ENCODE measurements at regions not wholly inside any gene's neighbourhood (a gene's known extent, or its start where the extent isn't known, plus 50 kb on each side); places are given as distances from the start of the nearest gene placed in this dataset.

DNA sequence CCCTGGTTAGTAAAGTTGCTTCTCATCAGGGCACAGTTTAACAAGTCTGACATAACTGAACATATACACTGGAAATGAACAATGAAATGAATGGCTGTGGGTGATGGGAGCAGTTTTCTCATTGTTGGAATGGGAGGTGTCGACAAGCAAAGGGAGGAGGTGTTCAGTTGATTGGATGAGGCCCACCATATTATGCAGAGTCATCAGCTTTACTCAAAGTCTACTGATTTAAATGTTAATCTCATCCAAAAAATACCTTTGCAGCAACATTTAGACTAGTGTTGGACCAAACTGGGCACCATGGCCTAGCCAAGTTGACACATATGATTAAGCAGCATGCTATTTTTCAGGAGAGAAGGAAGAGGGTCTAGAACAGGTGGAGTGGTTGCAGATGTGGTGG is 201.7 kb downstream of the RAMP3 start:
- no peak for DNase-seq

DNA sequence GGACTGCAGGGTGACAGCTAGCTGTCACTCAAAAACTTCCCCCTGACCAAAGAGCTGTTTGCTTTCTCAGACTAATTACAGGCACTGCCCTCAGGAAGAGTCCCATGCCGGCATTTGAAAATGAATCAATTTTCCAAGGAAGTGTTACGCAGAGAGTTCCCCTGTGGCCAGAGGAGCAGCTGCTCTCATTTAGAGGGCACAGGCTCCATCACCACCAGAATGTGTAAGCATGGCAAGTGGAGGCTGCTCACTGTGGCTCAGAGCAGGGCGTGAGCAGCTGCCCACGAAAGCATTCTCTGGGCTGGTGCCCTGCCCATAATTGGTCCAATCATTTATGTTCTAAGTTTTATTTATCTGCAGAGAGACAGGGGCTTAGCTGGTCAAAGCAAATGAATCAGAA is 202.2 kb downstream of the RAMP3 start:
- DNase-seq: no peak

DNA sequence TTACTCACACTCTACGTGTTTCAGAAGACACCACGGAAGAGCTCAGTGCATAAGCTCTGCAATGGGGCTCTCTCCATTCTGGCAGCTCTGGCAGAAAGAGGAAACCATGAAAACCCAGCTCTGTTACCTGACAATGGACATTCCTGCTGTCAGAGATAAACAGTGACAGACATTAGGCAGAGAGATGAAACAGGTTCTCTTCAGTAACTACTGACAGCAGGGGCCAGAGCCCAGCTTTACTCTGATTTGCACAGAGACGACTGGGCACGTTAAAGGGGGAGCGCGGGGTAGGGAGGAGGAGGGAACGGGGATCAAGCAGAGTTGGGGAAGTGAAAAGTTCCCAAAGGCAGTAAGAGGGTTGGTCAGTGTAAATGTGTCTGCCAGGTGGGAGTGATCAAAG is 206.1 kb downstream of the RAMP3 start:
- peak; percentile 59 for DNase-seq

DNA sequence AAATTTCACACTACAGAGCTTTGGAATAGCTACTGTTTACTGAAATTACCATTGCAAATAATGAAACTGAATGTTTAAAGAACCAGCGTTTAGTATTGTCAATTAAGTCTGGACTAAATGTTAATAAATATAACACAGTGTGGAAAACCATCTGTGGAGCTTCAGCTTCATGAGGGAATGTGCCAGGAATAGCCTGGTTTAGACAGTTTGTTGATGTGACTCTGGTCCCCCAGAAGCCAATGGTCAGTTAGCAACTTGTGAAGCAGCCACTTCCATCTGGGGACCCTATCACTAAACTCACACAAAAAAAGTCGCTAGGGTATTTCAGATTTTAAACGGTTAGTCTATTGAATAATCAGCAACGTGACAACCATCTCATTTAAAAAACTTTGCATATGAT is 207.8 kb downstream of the RAMP3 start:
- DNase-seq: no peak

DNA sequence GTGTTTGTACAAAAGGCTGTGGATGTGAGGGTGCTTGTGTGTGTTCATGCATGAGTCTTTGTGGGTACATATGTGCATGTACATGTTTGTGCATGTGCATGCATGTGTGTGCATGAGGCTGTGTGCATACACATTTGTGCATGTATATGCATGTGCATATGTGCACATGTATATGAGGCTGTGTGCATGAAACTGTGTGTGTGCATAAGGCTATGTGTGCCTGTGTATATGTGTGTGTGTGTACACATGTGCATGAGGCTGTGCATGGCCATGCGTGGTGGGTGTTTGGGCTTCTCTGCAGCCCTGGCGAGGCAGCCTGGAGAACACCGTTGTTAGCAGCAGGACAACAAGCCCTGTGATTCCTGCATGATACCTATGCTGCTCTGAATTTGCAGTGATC is 207.7 kb upstream of the ADCY1 start:
- no peak for DNase-seq

DNA sequence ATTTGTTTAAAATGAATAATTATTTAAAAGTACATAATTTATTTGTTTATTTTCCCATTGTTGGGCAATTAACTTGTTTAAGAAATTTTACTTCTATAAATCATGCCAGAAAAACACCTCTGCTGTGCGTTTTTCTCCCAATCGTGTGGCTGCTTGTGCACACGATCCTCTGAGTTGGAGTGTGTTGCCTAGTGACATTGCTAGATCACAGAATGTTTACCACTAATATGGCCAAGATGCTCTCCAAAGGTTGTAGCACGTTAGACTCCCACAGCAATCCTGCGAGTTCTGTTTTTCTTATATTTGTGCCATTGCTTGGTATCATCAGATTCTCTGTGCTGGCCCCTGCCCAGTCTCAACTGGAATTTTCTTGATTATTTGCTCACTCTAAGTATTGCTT is 207.1 kb upstream of the ADCY1 start:
- no peak for DNase-seq

DNA sequence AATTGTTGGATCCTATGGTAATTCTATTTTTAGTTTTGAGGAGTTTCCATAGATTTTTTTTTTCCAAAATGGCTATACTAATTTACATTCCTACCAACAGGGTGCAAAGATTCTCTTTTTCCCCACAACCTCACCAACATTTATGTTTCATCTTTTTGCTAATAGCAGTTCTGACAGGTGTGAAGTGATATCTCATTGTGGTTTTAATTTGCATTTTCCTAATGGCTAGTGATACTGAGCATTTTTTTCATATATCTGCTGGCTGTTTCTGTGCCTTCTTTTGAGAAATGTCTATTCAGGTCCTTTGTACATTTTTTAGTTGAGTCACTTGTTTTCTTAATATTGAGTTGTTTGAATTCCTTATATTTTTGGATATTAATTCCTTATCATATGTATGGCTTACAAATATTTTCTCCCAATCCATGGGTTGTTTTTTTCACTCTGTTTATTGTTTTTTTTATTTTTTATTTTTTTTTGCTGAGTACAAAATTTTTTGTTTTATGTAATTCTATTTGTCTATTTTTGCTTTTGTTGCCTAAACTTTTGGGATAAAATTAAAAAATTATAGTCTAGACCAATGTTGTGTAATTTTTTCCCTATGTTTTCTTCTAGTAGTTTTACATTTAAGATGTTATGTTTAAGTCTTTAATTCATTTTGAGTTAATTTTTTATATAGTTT is 205.9 kb upstream of the ADCY1 start:
- no peak for DNase-seq

DNA sequence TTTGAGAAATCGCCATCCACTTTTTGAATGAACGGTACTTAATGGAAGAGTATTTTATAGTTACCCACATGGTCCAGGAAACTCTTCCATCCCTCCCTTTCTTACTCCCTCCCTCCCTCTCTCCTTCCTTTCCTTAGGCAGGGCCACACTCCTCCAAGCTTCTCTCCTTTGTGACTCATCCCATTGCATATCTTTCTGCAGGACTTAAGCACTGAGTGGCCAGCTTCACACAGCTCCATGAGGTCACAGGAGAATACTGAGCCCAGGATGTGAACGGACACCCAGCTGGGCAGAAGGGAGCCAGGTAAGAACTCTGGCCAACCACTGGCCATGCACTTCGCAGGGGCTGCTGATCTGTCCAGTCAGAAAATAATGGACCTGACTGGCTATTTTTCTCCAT is 189.7 kb upstream of the ADCY1 start:
- DNase-seq: no peak

DNA sequence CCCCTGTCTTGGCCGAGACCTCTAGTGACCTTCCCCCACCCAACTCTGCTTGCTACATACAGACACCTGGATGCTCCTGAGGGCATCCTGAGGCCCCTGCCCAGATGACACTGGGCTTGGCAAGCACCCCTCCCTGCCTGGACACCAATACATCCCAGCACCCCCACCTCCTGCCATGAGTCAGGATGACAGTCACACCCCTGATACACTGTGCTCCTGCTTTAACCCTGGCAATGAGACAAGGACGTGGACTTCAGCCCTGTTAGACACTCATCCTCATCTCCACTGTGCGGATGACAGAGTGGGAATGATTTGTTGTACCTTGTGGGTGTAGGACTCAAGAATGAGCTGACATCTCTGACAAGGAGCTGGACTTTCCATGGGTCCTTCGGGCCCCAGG is 186.3 kb upstream of the ADCY1 start:
- DNase-seq: no peak

DNA sequence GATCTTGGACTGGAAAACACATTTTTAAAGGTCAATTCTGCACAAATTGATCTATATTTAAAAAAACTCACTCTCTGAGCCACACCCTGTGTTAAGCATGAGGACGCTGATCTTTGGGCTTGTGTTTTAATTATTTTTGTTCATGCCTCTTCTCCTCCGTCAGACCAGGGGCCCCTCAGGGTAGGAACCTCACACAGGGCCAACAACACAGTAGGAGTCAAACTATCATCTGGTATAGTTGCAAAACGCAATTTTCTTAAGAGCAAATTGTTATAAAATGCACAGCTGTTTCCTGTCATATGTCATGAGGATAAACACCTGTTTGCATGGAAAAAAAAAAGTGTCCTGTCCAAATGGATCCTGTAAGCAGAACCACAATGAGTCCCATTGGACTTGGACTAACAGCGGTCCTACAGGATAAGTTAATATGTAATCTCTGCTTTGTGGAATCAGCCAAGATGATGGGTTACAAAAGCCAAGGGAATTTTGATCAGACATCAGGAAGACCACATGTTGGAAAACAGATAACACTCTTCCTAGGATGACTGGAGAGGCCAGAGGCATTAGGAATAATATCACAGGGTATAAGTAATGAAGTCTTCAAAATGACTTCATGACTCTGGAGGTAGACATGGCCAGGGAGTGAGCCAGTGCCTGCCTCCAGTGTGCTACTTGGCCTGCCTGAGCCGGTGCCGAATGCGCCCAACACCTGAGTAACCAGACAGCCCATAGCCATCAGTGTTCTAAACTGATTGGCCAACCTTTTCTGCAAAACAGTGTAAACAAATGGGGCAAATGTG is 184.9 kb upstream of the ADCY1 start:
- no peak for DNase-seq

DNA sequence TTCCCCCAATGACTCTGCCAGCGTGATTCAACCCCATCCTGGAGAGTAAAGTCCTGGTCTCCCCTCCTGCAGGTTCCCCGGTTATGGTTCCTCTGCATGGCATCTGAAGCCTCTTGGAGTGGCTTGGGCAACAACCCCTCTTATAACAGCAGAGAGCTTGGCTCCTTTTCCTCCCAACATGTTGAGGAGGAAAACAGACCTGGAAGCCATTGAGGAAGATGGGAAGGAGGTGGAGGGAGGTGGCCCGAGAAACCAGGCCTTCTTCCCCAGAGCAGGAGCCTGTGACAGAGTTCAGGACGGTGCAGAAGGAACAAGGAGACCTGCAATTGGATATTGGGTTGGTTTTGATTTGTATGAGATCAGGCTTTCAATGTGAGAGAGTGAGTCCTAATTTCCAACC is 184.0 kb upstream of the ADCY1 start:
- no peak for DNase-seq

DNA sequence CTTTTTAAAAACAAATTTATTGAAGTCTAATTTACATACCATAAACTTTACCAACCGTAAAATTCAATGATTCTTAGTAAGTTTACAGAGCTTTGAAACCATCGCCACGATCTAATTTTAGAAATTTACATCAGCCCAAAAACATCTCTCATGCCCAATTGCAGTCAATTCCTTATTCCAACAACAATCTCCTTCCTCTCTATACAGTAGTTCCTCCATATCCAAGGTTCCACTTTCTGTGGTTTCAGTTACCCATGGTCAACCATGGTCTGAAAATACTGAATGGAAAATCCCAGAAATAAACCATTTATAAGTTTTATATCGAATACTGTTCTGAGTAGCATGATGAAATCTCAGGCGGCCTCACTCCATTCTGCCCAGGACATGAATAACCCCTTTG is 183.4 kb upstream of the ADCY1 start:
- DNase-seq: peak; percentile 46

DNA sequence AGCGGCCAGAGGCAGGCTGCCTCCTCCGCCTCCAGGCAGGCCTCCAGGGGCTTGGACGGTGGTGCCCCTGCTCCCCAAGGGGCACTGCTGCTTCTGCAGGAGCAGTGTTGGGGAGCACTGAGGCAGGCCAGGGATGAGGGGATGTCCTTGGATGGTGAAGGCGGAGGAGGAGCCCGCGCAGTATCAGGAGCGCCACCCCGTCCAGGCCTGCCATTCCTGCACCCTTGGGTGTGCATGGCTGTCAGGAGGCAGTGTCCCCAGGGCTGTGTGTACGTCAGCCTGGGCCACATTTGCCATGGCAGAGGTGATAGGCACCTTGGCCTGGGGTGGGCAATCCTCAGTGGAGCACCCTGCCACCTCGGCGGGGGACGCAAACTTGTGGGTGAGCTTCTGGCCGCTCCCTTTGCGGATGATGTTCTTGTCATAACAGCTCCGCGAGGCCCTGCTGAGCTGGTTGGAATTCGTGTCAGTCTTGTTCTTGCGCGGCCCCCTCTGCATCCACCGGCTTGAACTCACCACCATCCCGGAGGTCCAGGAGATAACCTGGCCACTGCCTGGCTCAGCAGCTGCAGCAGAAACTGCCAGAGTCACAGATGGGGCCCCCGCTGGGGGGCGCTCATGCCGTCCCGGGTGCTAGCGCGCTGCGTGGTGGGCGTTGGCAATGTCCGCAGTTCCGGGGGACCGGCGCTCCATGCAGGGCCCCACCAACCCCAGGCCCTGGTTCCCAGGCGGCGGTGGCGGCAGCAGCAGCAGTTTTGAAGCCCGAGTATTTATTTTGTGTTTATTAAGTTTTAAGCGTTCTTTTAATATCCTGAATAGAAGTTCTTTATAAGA is 182.3 kb upstream of the ADCY1 start:
- DNase-seq: no peak

DNA sequence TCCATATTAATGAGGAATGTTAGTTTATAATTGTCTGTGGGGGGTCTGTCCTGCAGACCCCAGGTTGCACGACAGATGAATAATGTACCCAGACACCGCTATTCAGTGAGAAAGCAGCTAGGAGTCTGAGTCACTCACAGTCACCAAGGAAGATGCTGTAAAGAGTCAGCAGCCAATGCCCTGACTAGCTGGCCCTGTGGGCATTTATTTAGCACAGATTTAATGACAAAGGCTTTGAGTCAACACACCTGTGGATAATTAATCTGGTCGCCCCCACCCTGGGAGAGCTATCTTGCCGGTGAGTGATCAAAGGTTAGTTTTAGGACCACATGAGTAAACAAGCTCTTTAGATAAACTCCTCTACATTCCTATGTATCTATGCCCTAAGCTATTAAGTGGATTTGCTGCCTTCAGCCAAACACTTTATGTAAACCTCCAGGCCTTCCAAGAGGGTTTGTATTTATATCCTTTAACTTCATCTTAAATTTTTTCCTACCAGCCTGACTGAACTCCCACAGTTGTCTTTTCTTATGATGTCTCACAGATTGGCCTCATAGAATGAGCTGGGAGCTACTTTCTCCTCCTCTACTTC is 180.0 kb upstream of the ADCY1 start:
- no peak for DNase-seq

DNA sequence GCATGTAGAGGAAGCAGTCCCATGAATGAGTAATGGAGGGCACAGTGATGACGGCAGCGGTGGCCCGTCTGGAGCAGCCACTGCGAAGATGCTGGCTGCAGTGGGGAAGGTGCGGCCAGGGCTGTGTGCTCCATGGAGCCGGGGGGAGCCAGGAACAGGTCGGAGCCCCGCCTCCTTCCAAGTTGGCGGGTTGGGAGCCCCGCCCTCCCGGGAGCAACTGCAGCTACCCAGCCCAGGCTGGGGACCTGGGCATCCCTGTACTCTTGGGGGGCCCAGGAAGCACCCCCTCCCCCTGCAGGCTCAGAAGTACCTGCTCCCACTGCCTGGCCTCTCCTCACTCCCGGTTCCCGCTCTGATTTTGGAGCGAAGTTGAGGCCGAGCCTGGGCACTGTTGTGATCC is 175.1 kb upstream of the ADCY1 start:
- DNase-seq: no peak

DNA sequence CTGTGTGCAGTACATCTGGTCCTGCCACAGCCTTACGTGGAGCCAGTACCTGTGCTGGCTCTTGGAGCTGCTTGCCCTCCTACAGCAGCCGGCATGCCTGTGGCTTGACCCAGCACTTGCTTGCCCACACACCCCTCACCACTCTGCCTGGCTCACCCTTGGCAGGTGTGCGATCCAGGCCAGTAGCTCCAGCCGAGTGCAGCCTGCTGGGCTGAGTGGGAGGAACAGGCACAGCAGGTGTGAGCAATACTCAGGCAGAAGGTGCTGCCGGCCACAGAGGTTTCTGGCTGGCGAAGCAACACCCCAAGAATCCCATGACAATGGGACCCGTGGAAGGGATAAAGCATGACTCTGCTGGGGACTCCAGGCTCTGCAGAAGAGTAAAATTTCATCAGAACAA is 173.5 kb upstream of the ADCY1 start:
- no peak for DNase-seq

DNA sequence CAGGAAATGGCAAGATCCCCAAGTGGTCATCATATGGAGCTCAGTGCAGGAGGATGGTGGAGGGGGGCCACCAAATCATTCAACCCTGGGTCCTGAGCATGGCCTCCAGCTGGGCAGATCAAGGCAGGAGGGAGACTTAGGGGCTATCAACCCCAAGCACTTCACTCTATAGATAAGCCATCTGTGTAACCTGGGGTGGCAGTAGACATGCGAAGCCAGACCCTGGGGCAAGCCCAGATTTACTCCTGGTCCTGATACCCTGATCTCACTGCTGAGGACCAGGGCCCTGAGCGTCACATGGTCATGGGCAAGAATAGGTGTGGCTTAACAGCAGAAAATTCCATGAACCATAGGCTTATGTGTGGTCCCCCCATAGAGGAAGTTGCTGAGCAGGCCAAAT is 173.0 kb upstream of the ADCY1 start:
- DNase-seq: no peak

DNA sequence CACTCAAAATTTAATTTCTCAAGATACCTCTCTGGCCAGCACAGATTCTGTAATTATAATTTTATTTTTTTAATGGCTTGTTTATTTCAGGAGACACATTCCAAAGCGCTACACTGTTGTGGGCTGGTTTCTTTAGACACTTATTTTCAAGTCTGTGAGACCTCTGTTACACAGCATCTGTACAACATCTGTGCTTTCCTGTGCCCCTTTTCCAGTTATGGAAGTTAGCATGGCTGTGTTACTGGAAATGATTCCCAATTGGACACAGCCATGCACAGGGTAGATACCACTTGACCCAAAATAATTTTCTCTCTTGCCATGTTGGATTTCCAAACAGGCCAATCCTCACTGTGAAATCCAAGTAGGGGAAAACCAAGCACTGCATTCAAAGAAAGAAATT is 172.3 kb upstream of the ADCY1 start:
- DNase-seq: no peak

DNA sequence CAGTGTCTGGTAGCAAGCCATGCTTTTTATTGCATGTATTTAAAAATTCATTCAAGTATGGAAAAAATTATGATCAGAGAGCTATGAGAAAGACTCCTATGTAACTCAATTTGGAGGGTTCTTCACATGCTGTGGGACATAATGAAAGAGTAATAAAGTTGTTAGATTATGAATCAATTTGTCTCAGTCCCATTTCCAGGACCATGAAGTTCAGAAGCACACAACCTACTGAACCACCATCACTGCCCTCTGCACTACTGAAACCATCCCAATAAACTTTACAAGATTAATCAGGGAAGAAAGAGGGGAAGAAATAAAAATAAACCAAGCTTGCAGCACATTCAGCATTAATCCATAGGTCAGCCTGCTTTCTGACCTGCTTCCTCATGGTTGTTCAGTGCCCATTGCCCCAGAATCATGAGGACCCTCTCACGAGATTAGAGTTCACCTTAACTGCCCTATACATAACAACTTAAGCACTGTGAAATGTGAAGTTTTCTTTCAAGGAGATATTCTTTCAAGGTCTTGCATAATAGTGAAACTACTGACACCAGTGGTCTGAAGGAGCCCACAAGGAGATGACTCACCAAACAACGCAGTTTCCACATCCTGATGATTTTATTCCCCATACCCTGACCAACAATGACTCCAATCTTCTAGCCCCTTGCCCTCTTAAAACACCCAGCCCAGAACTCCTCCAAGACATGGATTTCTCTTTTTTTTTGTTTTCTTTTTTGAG is 171.5 kb upstream of the ADCY1 start:
- DNase-seq: peak; percentile 98

DNA sequence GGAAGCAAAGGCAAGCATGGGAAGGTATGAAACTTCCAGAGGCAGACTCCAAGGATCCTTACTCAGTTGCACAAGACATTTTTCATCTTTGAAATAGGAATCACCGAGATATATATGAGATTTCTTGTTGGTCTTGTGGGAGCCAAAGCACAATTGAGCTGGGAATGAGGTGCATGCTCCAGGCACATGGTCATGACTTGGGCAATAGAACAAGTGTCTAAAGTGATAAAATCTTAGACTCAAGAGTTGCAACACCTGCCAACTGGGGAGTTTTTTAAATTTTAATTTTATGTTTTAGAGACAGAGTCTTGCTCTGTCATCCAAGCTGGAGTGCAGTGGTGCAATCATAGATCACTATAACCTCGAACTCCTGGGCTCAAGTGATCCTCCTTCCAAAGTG is 169.5 kb upstream of the ADCY1 start:
- DNase-seq: peak; percentile 61

DNA sequence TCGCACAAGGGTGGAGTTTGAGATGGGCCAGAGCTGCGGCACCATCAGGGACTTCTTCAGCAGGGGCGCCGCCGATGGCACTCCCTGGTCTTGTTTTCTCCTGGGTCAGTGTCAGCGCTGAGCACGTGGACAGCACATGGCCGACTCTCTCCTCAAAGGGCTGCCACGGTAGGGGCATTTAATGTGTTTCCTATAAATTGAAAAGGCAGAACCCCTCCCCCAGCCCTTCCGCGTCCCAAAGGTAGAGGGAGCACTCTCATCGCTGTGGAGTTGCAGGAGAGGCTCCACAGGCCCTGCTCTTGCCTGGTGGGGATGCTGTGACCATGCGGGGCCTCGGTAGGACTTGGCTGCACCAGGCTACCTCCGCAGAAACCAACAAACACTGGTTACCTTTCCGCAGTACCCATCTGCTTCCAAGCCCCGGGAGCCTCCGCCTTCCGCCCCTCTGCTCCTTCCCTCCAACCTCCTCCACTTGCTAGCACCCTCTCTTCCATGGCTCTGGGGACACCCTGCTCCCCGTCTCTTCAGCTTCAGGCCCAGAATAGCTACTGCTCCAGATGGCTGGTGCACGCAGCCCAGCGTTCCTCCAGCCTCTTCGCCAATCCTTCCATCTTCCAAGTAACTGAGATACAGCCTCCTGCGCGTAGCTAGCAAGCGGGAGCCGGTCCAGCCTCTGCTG is 166.3 kb upstream of the ADCY1 start:
- no peak for DNase-seq

DNA sequence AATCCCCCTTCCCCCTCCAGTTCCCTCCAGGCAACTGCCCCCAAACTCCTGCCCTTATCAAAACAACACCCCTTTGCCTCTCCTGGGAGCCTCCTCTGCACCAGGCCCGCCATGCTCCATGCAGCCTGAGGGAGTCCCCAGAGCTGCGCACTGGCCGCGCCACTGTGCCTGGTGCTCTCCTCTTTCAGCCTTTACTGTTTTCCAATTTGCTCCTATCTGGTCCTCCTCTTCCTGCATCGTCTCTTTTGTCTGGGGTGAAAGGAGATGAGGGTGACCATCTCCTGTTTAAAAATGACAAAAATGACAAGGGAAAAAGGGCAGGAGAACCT is 165.8 kb upstream of the ADCY1 start:
- no peak for DNase-seq
